ENCODE measurements at regions not wholly inside any gene's neighbourhood (a gene's known extent, or its start where the extent isn't known, plus 50 kb on each side); places are given as distances from the start of the nearest gene placed in this dataset.

DNA sequence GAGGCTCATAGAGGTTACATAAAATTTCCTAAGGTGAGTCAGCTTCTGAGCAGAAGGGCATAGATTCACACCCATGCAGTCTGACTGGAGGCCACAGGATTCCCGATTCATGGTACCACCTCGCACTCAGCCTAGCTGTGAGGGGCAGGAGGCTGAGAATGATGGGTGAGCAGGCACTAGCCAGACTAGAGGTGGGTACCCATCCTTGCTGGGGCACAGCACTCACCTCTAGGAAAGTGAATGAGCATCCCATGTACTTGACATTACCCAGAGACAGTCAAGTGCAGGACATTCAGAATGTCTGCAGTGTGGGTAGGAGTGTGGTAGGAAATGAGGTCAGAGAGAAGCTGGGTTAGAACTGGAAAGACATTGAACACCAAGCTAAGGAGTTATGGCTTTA lies 255.5 kb downstream of the CDK5RAP2 start:
- TF ChIP-seq POLR2A (IDR thresholded peaks at IDR 0.05), result no peak
- TF ChIP-seq, protein P1, sequence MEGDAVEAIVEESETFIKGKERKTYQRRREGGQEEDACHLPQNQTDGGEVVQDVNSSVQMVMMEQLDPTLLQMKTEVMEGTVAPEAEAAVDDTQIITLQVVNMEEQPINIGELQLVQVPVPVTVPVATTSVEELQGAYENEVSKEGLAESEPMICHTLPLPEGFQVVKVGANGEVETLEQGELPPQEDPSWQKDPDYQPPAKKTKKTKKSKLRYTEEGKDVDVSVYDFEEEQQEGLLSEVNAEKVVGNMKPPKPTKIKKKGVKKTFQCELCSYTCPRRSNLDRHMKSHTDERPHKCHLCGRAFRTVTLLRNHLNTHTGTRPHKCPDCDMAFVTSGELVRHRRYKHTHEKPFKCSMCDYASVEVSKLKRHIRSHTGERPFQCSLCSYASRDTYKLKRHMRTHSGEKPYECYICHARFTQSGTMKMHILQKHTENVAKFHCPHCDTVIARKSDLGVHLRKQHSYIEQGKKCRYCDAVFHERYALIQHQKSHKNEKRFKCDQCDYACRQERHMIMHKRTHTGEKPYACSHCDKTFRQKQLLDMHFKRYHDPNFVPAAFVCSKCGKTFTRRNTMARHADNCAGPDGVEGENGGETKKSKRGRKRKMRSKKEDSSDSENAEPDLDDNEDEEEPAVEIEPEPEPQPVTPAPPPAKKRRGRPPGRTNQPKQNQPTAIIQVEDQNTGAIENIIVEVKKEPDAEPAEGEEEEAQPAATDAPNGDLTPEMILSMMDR (IDR thresholded peaks at IDR 0.05), result no peak
